HCT116 (cell line): ENCODE measurements at regions not wholly inside any gene's neighbourhood (a gene's known extent, or its start where the extent isn't known, plus 50 kb on each side); places are given as distances from the start of the nearest gene placed in this dataset.

ENCODE experiments used
- ATAC-seq: fragments of 200-7000 bp; cut with Tn5 transposase; 2 replicates; pipeline ENCODE4 v1.9.1; 2020; ENCODE audit warnings: mild to moderate bottlenecking, moderate library complexity
- BruUV-seq: library from RNA; stranded (reverse); fragments of 400-500 nt; replicated peaks from 2 replicates; lab custom pipeline; 2021; lab: Mats Ljungman, UMichigan
- CTCF ChIA-PET: fragments of 300-600 bp; sonication (Branson Sonifier 250); formaldehyde crosslinking; loops from one replicate; lab custom pipeline; 2021; ENCODE audit warnings: antibody characterized with exemption; lab: Charles Lee
- POLR2A ChIA-PET: fragments of 300-600, 350-600 bp; sonication (Branson Sonifier 250); formaldehyde crosslinking; loops from one replicate; lab custom pipeline; 2021; ENCODE audit warnings: antibody characterized with exemption; lab: Charles Lee
- RAD21 ChIA-PET, 2 experiments: fragments of 300-600 bp; sonication (Branson Sonifier 250); formaldehyde crosslinking; loops; one replicate each; lab custom pipeline; 2023; ENCODE audit warnings: low total read pairs in 2 of 2; ENCODE audit not compliant: uncharacterized antibody in 2 of 2, unreplicated experiment in 2 of 2, low non-redundant PET in 1 of 2; lab: Charles Lee
- DNase-seq: peaks from one replicate; pipeline ENCODE4 v3.0.0-alpha.2; 2010; ENCODE audit warnings: low read depth, low spot score
- H2AFZ ChIP-seq: fragments of 200-600 bp; shearing (Covaris generic), sonication (generic); 2 replicates; pipeline ENCODE4 v1.6.1; 2017; ENCODE audit warnings: low read depth, mixed run types, mixed read lengths, antibody characterized with exemption, low read length; ENCODE audit not compliant: poor library complexity, severe bottlenecking
- H3K27ac ChIP-seq: 2 replicates; pipeline ENCODE4 v1.5.1; 2012; ENCODE audit warnings: low read depth, low read length
- H3K27me3 ChIP-seq: fragments of 200-600 bp; sonication (generic); 2 replicates; pipeline ENCODE4 v1.6.1; 2016; ENCODE audit warnings: mixed run types, low read length, mixed read lengths; ENCODE audit not compliant: insufficient read depth
- H3K36me3 ChIP-seq, 2 experiments: fragments of 200-500 bp in 1 of 2; fragments of 200-600 bp in 1 of 2; sonication (Bioruptor generic) in 1 of 2; sonication (generic) in 1 of 2; 2 replicates each; pipeline versions ENCODE4 v1.5.1 to v1.6.1; 2014 to 2016; ENCODE audit warnings: low read length in 2 of 2, inconsistent platforms in 1 of 2, mixed read lengths in 1 of 2, mixed run types in 1 of 2; ENCODE audit not compliant: insufficient read depth in 2 of 2, control insufficient read depth in 1 of 2
- H3K4me1 ChIP-seq, 2 experiments: fragments of 200-600 bp in 1 of 2; sonication (generic) in 1 of 2; 2 replicates each; pipeline versions ENCODE4 v1.5.1 to v1.6.1; 2012 to 2017; ENCODE audit warnings: low read length in 2 of 2, inconsistent platforms in 1 of 2, mild to moderate bottlenecking in 1 of 2, mixed read lengths in 1 of 2, mixed run types in 1 of 2, moderate library complexity in 1 of 2; ENCODE audit not compliant: insufficient read depth in 2 of 2, control insufficient read depth in 1 of 2
- H3K4me2 ChIP-seq: fragments of 200-600 bp; sonication (generic); 2 replicates; pipeline ENCODE4 v1.6.1; 2017; ENCODE audit warnings: mixed run types, low read length, mixed read lengths
- H3K4me3 ChIP-seq, 2 experiments: fragments of 200-600 bp in 1 of 2; sonication (generic) in 1 of 2; replicated peaks in 1 of 2; 2 replicates each; pipeline ENCODE4 v1.5.1; 2011 to 2016; ENCODE audit warnings: low read length in 2 of 2, control low read depth in 1 of 2, low read depth in 1 of 2, mild to moderate bottlenecking in 1 of 2, mixed read lengths in 1 of 2, mixed run types in 1 of 2
- H3K79me2 ChIP-seq: fragments of 200-600 bp; sonication (generic); 2 replicates; pipeline ENCODE4 v1.6.1; 2017; ENCODE audit warnings: mild to moderate bottlenecking, mixed run types, low read length, moderate library complexity, mixed read lengths; ENCODE audit not compliant: insufficient read depth
- H3K9ac ChIP-seq: fragments of 200-600 bp; sonication (generic); 2 replicates; pipeline ENCODE4 v1.6.1; 2016; ENCODE audit warnings: low read length, mixed read lengths
- H3K9me2 ChIP-seq: fragments of 200-600 bp; sonication (generic), shearing (Covaris generic); 2 replicates; pipeline ENCODE4 v1.6.1; 2017; ENCODE audit warnings: mixed run types, mild to moderate bottlenecking, moderate library complexity; ENCODE audit not compliant: insufficient read depth
- H3K9me3 ChIP-seq, 2 experiments: fragments of 200-500 bp in 1 of 2; fragments of 200-600 bp in 1 of 2; sonication (Bioruptor generic) in 1 of 2; sonication (generic) in 1 of 2; 2 replicates each; pipeline ENCODE4 v1.6.1; 2014 to 2017; ENCODE audit warnings: low read length in 2 of 2, mixed read lengths in 2 of 2, inconsistent platforms in 1 of 2, low read depth in 1 of 2, mild to moderate bottlenecking in 1 of 2, mixed run types in 1 of 2, moderate library complexity in 1 of 2; ENCODE audit not compliant: control insufficient read depth in 1 of 2, insufficient read depth in 1 of 2
- H4K20me1 ChIP-seq: fragments of 200-600 bp; sonication (generic), shearing (Covaris generic); 2 replicates; pipeline ENCODE4 v1.6.1; 2017; ENCODE audit warnings: mixed run types, mild to moderate bottlenecking, moderate library complexity; ENCODE audit not compliant: insufficient read depth
- CBX3 ChIP-seq: IDR thresholded peaks from 2 replicates; pipeline ENCODE4 v1.6.1; 2012; ENCODE audit warnings: low read depth
- CEBPB ChIP-seq: IDR thresholded peaks from 2 replicates; pipeline ENCODE4 v1.6.1; 2012; ENCODE audit warnings: low read depth
- EGR1 ChIP-seq: IDR thresholded peaks from 2 replicates; pipeline ENCODE4 v1.6.1; 2012; ENCODE audit warnings: low read depth
- EZH2 ChIP-seq: fragments of 200-600 bp; sonication (generic); IDR thresholded peaks from 2 replicates; pipeline ENCODE4 v1.6.1; 2017; ENCODE audit warnings: antibody characterized with exemption, mixed run types
- EZH2phosphoT487 ChIP-seq: fragments of 200-600 bp; IDR thresholded peaks from 2 replicates; pipeline ENCODE4 v1.6.1; 2018; ENCODE audit warnings: antibody characterized with exemption, borderline replicate concordance
- RAD21 ChIP-seq: IDR thresholded peaks from 2 replicates; pipeline ENCODE4 v1.6.1; 2012; ENCODE audit warnings: low read depth, mild to moderate bottlenecking
- SIN3A ChIP-seq: IDR thresholded peaks from 2 replicates; pipeline ENCODE4 v1.6.1; 2012; ENCODE audit warnings: low read depth
- SP1 ChIP-seq: IDR thresholded peaks from 2 replicates; pipeline ENCODE4 v1.6.1; 2012; ENCODE audit warnings: low read depth
- ZFX ChIP-seq: fragments of 450-650 bp; IDR thresholded peaks from 2 replicates; pipeline ENCODE4 v1.6.1; 2017
- ZNF274 ChIP-seq: fragments of 200-500 bp; sonication (Bioruptor generic); IDR thresholded peaks from 2 replicates; pipeline ENCODE4 v1.6.1; 2014; ENCODE audit warnings: mild to moderate bottlenecking, low read depth, low read length, inconsistent platforms
- intact Hi-C: fragments of 100-400 bp; cut with micrococcal nuclease; formaldehyde crosslinking; loops from 2 replicates; pipeline ENCODE4 v1.10.0; 2022
- TF ChIP-seq, protein P1 (sequence below): IDR thresholded peaks from 2 replicates; pipeline ENCODE4 v1.6.1; 2011; ENCODE audit warnings: mild to moderate bottlenecking, low read length, moderate library complexity; ENCODE audit not compliant: insufficient replicate concordance; ENCODE audit errors: extremely low read depth
- TF ChIP-seq, protein P2 (sequence below): IDR thresholded peaks from 2 replicates; pipeline ENCODE4 v1.6.1; 2012; ENCODE audit warnings: low read depth
- TF ChIP-seq, protein P3 (sequence below): IDR thresholded peaks from 2 replicates; pipeline ENCODE4 v1.6.1; 2012

DNA sequence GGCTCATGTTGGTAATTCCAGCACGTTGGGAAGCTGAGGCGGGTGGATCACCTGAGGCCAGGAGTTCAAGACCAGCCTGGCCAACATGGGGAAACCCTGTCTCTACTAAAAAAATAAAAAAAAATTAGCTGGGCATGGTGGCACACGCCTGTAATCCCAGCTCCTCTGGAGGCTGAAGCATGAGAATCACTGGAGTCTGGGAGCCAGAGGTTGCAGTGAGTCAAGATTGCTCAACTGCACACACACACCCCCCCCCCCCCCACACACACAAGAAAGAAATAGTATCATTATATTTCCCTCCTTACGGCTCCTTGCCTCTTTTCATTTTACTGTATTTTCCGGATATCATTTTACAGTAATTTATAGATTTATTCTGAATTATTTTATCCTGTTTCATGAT is 963.1 kb upstream of the GOT2 start:
- RAD21 ChIA-PET, result no interaction called here
- peaks cover 7 to 8% of the 10 kb centered on the region in 2 experiments; a peak in 2 of 4 replicates for H3K9me3 ChIP-seq

More for the DNA sequence above, 963.1 kb upstream of the GOT2 start:
- no peak overlapping the region for H2AFZ ChIP-seq
- no peaks in the 10 kb centered on the region for H3K79me2 ChIP-seq
- CTCF ChIA-PET, result no interaction called here
- H3K4me2 ChIP-seq, result no peak overlapping the region
- no peak for DNase-seq
- no peaks in the 10 kb centered on the region for H3K4me1 ChIP-seq
- POLR2A ChIA-PET, result no interaction called here
- no peak overlapping the region for H3K27ac ChIP-seq
- H3K9ac ChIP-seq, result no peak overlapping the region
- no peaks in the 10 kb centered on the region for H3K27me3 ChIP-seq
- H3K9me2 ChIP-seq, result no peaks in the 10 kb centered on the region
- no peak overlapping the region for H3K4me3 ChIP-seq
- ATAC-seq, result no peak
- H4K20me1 ChIP-seq, result no peaks in the 10 kb centered on the region
- no peaks in the 10 kb centered on the region for H3K36me3 ChIP-seq
- intact Hi-C loops, result no loop called here
- TF ChIP-seq EGR1 (no peak), CBX3 (no peak), ZNF274 (no peak), SIN3A (no peak), EZH2phosphoT487 (no peak), ZFX (no peak), EZH2 (no peak), CEBPB (no peak), SP1 (no peak), RAD21 (no peak)
- TF ChIP-seq, protein P1, sequence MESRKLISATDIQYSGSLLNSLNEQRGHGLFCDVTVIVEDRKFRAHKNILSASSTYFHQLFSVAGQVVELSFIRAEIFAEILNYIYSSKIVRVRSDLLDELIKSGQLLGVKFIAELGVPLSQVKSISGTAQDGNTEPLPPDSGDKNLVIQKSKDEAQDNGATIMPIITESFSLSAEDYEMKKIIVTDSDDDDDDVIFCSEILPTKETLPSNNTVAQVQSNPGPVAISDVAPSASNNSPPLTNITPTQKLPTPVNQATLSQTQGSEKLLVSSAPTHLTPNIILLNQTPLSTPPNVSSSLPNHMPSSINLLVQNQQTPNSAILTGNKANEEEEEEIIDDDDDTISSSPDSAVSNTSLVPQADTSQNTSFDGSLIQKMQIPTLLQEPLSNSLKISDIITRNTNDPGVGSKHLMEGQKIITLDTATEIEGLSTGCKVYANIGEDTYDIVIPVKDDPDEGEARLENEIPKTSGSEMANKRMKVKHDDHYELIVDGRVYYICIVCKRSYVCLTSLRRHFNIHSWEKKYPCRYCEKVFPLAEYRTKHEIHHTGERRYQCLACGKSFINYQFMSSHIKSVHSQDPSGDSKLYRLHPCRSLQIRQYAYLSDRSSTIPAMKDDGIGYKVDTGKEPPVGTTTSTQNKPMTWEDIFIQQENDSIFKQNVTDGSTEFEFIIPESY, result no peak
- TF ChIP-seq, protein P2, sequence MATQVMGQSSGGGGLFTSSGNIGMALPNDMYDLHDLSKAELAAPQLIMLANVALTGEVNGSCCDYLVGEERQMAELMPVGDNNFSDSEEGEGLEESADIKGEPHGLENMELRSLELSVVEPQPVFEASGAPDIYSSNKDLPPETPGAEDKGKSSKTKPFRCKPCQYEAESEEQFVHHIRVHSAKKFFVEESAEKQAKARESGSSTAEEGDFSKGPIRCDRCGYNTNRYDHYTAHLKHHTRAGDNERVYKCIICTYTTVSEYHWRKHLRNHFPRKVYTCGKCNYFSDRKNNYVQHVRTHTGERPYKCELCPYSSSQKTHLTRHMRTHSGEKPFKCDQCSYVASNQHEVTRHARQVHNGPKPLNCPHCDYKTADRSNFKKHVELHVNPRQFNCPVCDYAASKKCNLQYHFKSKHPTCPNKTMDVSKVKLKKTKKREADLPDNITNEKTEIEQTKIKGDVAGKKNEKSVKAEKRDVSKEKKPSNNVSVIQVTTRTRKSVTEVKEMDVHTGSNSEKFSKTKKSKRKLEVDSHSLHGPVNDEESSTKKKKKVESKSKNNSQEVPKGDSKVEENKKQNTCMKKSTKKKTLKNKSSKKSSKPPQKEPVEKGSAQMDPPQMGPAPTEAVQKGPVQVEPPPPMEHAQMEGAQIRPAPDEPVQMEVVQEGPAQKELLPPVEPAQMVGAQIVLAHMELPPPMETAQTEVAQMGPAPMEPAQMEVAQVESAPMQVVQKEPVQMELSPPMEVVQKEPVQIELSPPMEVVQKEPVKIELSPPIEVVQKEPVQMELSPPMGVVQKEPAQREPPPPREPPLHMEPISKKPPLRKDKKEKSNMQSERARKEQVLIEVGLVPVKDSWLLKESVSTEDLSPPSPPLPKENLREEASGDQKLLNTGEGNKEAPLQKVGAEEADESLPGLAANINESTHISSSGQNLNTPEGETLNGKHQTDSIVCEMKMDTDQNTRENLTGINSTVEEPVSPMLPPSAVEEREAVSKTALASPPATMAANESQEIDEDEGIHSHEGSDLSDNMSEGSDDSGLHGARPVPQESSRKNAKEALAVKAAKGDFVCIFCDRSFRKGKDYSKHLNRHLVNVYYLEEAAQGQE, result no peak
- TF ChIP-seq, protein P3, sequence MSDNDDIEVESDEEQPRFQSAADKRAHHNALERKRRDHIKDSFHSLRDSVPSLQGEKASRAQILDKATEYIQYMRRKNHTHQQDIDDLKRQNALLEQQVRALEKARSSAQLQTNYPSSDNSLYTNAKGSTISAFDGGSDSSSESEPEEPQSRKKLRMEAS, result no peak
- no TSS peak for BruUV-seq
